ENCODE measurements at regions not wholly inside any gene's neighbourhood (a gene's known extent, or its start where the extent isn't known, plus 50 kb on each side); places are given as distances from the start of the nearest gene placed in this dataset.

DNA sequence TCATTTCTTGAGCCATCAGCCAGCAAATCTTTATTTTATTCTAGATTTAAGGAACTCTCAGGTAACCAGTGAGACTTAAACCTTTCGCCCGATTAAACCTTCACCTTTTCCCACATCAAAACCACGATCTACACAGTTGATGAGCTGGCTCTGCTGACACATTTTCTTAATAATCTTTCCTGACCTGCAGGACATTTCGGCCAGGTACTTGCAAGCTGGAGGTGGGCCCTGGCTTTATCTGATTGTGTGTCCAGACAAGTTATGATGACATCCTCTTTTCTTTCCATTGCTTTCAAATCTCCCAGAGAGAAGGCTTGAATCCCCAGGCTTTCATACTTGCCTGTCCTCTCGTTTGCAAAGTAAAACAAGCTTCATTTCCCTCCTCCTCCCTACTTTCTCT lies 144.2 kb downstream of the EFNB2 start:
- DNase-seq (no peak), ATAC-seq (ENCODE audit: low read depth) (no peak)
- Histone ChIP-seq H3K9me1 (ENCODE audit: insufficient read depth, low read length) (no peaks in the 10 kb centered on the region; the same call in 1 of the 2 replicates), H3K56ac (ENCODE audit: extremely low read depth, insufficient read depth, low read length) (no peak overlapping the region), H3K79me1 (ENCODE audit: low read depth in 1 of 2, low read length in 2 of 2) (no peaks in the 10 kb centered on the region), H4K8ac (ENCODE audit: low read depth in 2 of 2, low read length in 2 of 2) (no peak overlapping the region), H3K27me3 (ENCODE audit: control insufficient read depth, insufficient read depth, low read length) (no peaks in the 10 kb centered on the region), H3K36me3 (ENCODE audit: control insufficient read depth, insufficient read depth, low read length) (no peaks in the 10 kb centered on the region), H3K9ac (ENCODE audit: low read depth, low read length) (no peak overlapping the region), H3K23ac (ENCODE audit: low read depth, low read length) (no peak overlapping the region), H3K4me2 (ENCODE audit: low read depth, low read length) (no peak overlapping the region), H2AK9ac (replicated peaks; ENCODE audit: low read depth, low read length, poor library complexity) (no peak overlapping the region), H3K9me3 (ENCODE audit: control insufficient read depth, insufficient read depth, low read length) (0 out of 2 replicates have a peak, but pooled peaks cover 3% of the 10 kb centered on the region), H3K14ac (replicated peaks; ENCODE audit: low read depth, low read length) (no peak overlapping the region), H4K5ac (ENCODE audit: low read depth, low read length) (no peak overlapping the region), H2AFZ (replicated peaks; ENCODE audit: low read length, poor library complexity) (no peak overlapping the region), H2BK5ac (ENCODE audit: low read depth, low read length, poor library complexity, severe bottlenecking) (no peak overlapping the region), H3K4ac (ENCODE audit: low read depth, low read length) (no peak overlapping the region), H3K27ac (ENCODE audit: insufficient read depth, low read length) (no peak overlapping the region), H3K4me1 (ENCODE audit: control insufficient read depth, insufficient read depth, low read length) (no peaks in the 10 kb centered on the region), H2BK120ac (ENCODE audit: low read depth, low read length) (no peak overlapping the region), H2BK20ac (ENCODE audit: low read depth, low read length) (no peak overlapping the region), H4K91ac (ENCODE audit: insufficient read depth, low read depth, low read length) (no peak overlapping the region), H3K4me3 (ENCODE audit: insufficient read depth, low read depth, low read length) (no peak overlapping the region), H2BK15ac (ENCODE audit: low read depth, low read length) (no peak overlapping the region), H4K20me1 (ENCODE audit: insufficient read depth, low read length) (no peaks in the 10 kb centered on the region), H3K18ac (ENCODE audit: low read depth, low read length) (no peak overlapping the region), H2AK5ac (ENCODE audit: low read depth, low read length) (no peak overlapping the region)
- POLR2A ChIA-PET (ENCODE audit: unreplicated experiment): no interaction called here
- BruUV-seq (replicated peaks): no TSS peak
- intact Hi-C loops (cut with micrococcal nuclease) (no loop called here), dilution Hi-C loops (cut with HindIII; ENCODE audit: low sequenced_read_pairs, unreplicated experiment) (no loop called here), in situ Hi-C loops (cut with MboI; ENCODE audit: low sequenced_read_pairs) (no loop called here)
- TF ChIP-seq RAD21 (IDR thresholded peaks at IDR 0.05; ENCODE audit: low read length) (no peak), BHLHE40 (IDR thresholded peaks at IDR 0.05; ENCODE audit: low read depth, low read length) (no peak), RCOR1 (IDR thresholded peaks at IDR 0.05; ENCODE audit: insufficient replicate concordance, low read length) (no peak), CHD1 (IDR thresholded peaks at IDR 0.05; ENCODE audit: low read depth, low read length) (no peak), NFE2L2 (IDR thresholded peaks at IDR 0.05; ENCODE audit: low read depth, low read length) (no peak), FOS (IDR thresholded peaks at IDR 0.05; ENCODE audit: low read depth, low read length) (no peak)
- TF ChIP-seq, protein P1, sequence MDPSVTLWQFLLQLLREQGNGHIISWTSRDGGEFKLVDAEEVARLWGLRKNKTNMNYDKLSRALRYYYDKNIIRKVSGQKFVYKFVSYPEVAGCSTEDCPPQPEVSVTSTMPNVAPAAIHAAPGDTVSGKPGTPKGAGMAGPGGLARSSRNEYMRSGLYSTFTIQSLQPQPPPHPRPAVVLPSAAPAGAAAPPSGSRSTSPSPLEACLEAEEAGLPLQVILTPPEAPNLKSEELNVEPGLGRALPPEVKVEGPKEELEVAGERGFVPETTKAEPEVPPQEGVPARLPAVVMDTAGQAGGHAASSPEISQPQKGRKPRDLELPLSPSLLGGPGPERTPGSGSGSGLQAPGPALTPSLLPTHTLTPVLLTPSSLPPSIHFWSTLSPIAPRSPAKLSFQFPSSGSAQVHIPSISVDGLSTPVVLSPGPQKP (IDR thresholded peaks at IDR 0.05; ENCODE audit: borderline replicate concordance, low read depth, low read length): no peak
- CTCF ChIA-PET: interaction anchor here (1.1 kb wide), 1 partner anchor 14 kb away, joined by 3 read pairs; no protein-coding TSS in a partner anchor
- WGBS, 2 experiments (ENCODE audit: extremely low coverage in 2 of 2, insufficient read length in 1 of 2): 100% methylated on average over 1 of the region's 5 CpGs; no CpG with 5 or more reads in 1 of the 2 experiments

Measured in IMR-90 (cell line).